Testis (tissue), 2 donors: ENCODE measurements at regions not wholly inside any gene's neighbourhood (a gene's known extent, or its start where the extent isn't known, plus 50 kb on each side); places are given as distances from the start of the nearest gene placed in this dataset.

Experiments used
- DNase-seq: peaks from one replicate; pipeline ENCODE4 v3.0.0-alpha.2; 2019
- H3K27ac ChIP-seq, 2 donors: fragments of 200-600 bp; sonication (generic); one replicate each; pipeline ENCODE4 v1.5.1; 2019
- H3K27me3 ChIP-seq: fragments of 200-600 bp; sonication (generic); one replicate; pipeline ENCODE4 v1.5.1; 2019
- H3K36me3 ChIP-seq: fragments of 200-600 bp; sonication (generic); one replicate; pipeline ENCODE4 v1.5.1; 2017; ENCODE audit warnings: low read depth; ENCODE audit errors: missing control alignments
- H3K4me1 ChIP-seq: fragments of 200-600 bp; sonication (generic); one replicate; pipeline ENCODE4 v1.5.1; 2019
- H3K4me3 ChIP-seq, 2 donors: fragments of 200-600 bp; sonication (generic); one replicate each; pipeline ENCODE4 v1.5.1; 2017 to 2019
- H3K9me3 ChIP-seq: fragments of 200-600 bp; sonication (generic); one replicate; pipeline ENCODE4 v1.5.1; 2017
- POLR2A ChIP-seq: fragments of 450-650 bp; IDR thresholded peaks from one replicate; pipeline ENCODE4 v1.6.1; 2017; ENCODE audit warnings: antibody characterized with exemption, mild to moderate bottlenecking, moderate library complexity
- WGBS, 2 donors: methylation state at CpG; one replicate each; pipeline ENCODE4 v1.1.5; 2018; 5-methylcytosine and 5-hydroxymethylcytosine counted together
- intact Hi-C: fragments of 100-400 bp; cut with DNase I; formaldehyde crosslinking; loops from one replicate; pipeline ENCODE4 v1.15.1; 2023; ENCODE audit warnings: low total_unique reads
- TF ChIP-seq, protein P1 (sequence below), 3 experiments: fragments of 450-650 bp in 2 of 3; fragments of 200-600 bp in 1 of 3; sonication (generic) in 1 of 3; IDR thresholded peaks; one replicate each; pipeline ENCODE4 v1.5.1; 2016 to 2019; ENCODE audit warnings: antibody characterized with exemption in 3 of 3, mild to moderate bottlenecking in 2 of 3, moderate library complexity in 1 of 3

- intact Hi-C loops: no loop called here
- Histone ChIP-seq H3K36me3 (no peaks in the 10 kb centered on the region), H3K4me3 (no peak overlapping the region), H3K9me3 (no peaks in the 10 kb centered on the region), H3K27me3 (no peaks in the 10 kb centered on the region), H3K4me1 (no peaks in the 10 kb centered on the region), H3K27ac (no peak overlapping the region)
- 80 to 86% methylated on average over 12 of the region's 12 CpGs for WGBS, 2 donors
- DNase-seq: no peak
- TF ChIP-seq, protein P1, sequence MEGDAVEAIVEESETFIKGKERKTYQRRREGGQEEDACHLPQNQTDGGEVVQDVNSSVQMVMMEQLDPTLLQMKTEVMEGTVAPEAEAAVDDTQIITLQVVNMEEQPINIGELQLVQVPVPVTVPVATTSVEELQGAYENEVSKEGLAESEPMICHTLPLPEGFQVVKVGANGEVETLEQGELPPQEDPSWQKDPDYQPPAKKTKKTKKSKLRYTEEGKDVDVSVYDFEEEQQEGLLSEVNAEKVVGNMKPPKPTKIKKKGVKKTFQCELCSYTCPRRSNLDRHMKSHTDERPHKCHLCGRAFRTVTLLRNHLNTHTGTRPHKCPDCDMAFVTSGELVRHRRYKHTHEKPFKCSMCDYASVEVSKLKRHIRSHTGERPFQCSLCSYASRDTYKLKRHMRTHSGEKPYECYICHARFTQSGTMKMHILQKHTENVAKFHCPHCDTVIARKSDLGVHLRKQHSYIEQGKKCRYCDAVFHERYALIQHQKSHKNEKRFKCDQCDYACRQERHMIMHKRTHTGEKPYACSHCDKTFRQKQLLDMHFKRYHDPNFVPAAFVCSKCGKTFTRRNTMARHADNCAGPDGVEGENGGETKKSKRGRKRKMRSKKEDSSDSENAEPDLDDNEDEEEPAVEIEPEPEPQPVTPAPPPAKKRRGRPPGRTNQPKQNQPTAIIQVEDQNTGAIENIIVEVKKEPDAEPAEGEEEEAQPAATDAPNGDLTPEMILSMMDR (IDR thresholded peaks at IDR 0.05): no peak
- no peak for TF ChIP-seq POLR2A
Observed at GRCh38 chr17:13078591-13079385, 61.0 kb upstream of the ELAC2 start.

GRCh38 chr17:13076905-13077304 is 59.1 kb upstream of the ELAC2 start:
- WGBS, 2 donors: 62 to 76% methylated on average over 4 of the region's 4 CpGs
- H3K27ac ChIP-seq: no peak overlapping the region
- no peak for TF ChIP-seq POLR2A
- TF ChIP-seq, protein P1 (IDR thresholded peaks at IDR 0.05): no peak

GRCh38 chr17:13074026-13074425 is 56.2 kb upstream of the ELAC2 start:
- no peak overlapping the region for H3K27ac ChIP-seq
- H3K9me3 ChIP-seq: no peaks in the 10 kb centered on the region
- no peaks in the 10 kb centered on the region for H3K4me1 ChIP-seq
- H3K36me3 ChIP-seq: no peaks in the 10 kb centered on the region
- H3K4me3 ChIP-seq: no peak overlapping the region
- no peak for DNase-seq
- no peaks in the 10 kb centered on the region for H3K27me3 ChIP-seq
- 50 to 81% methylated on average over 1 to 2 of the region's 2 CpGs for WGBS, 2 donors
- TF ChIP-seq POLR2A: no peak
- TF ChIP-seq, protein P1 (IDR thresholded peaks at IDR 0.05): no peak
- intact Hi-C loops: no loop called here

More at GRCh38 chr17:13076905-13077304, 59.1 kb upstream of the ELAC2 start:
- DNase-seq: no peak
- Histone ChIP-seq H3K4me3 (no peak overlapping the region), H3K4me1 (no peaks in the 10 kb centered on the region), H3K36me3 (no peaks in the 10 kb centered on the region), H3K27me3 (no peaks in the 10 kb centered on the region), H3K9me3 (no peaks in the 10 kb centered on the region)
- intact Hi-C loops: no loop called here

GRCh38 chr17:13073018-13073417 is 55.2 kb upstream of the ELAC2 start:
- H3K36me3 ChIP-seq: no peaks in the 10 kb centered on the region
- 81 to 86% methylated on average over 4 of the region's 4 CpGs for WGBS, 2 donors
- no peak overlapping the region for H3K27ac ChIP-seq
- DNase-seq: no peak
- no peaks in the 10 kb centered on the region for H3K9me3 ChIP-seq
- no peak overlapping the region for H3K4me3 ChIP-seq
- H3K4me1 ChIP-seq: no peaks in the 10 kb centered on the region
- TF ChIP-seq POLR2A: no peak
- TF ChIP-seq, protein P1 (IDR thresholded peaks at IDR 0.05): no peak
- H3K27me3 ChIP-seq: no peaks in the 10 kb centered on the region
- intact Hi-C loops: no loop called here

- TF ChIP-seq, protein P1 (IDR thresholded peaks at IDR 0.05): no peak
- TF ChIP-seq POLR2A: no peak
- Histone ChIP-seq H3K4me3 (no peak overlapping the region), H3K36me3 (no peaks in the 10 kb centered on the region), H3K4me1 (no peaks in the 10 kb centered on the region), H3K9me3 (no peaks in the 10 kb centered on the region), H3K27ac (no peak overlapping the region), H3K27me3 (no peaks in the 10 kb centered on the region)
- intact Hi-C loops: no loop called here
- WGBS, 2 donors: 92 to 94% methylated on average over 2 of the region's 2 CpGs
- DNase-seq: no peak
Observed at GRCh38 chr17:13070732-13071131, 52.9 kb upstream of the ELAC2 start.
